CD4-positive, alpha-beta memory T cell (primary cell): ENCODE measurements at regions not wholly inside any gene's neighbourhood (a gene's known extent, or its start where the extent isn't known, plus 50 kb on each side); places are given as distances from the start of the nearest gene placed in this dataset.

Experiments used
- CTCF ChIA-PET: fragments of 350-600 bp; sonication (Branson Sonifier 250); formaldehyde crosslinking; loops from one replicate; lab custom pipeline; 2021; ENCODE audit warnings: inconsistent platforms; ENCODE audit not compliant: partially characterized antibody; lab: Charles Lee
- POLR2A ChIA-PET: fragments of 350-600 bp; sonication (Branson Sonifier 250); formaldehyde crosslinking; loops from one replicate; lab custom pipeline; 2021; ENCODE audit not compliant: partially characterized antibody; lab: Charles Lee
- DNase-seq, 5 donors: peaks; one replicate each; pipeline versions ENCODE4 v3.0.0 to v3.0.0-alpha.2; 2020 to 2022; ENCODE audit warnings: mixed read lengths in 1 of 5
- H3K27ac ChIP-seq: one replicate; pipeline ENCODE4 v1.7.0; 2013; ENCODE audit warnings: low read depth, low read length
- H3K27me3 ChIP-seq: 2 replicates; pipeline ENCODE4 v1.7.0; 2013; ENCODE audit warnings: mild to moderate bottlenecking, low read length, moderate library complexity; ENCODE audit not compliant: insufficient read depth
- H3K36me3 ChIP-seq: 2 replicates; pipeline ENCODE4 v1.7.0; 2013; ENCODE audit warnings: mild to moderate bottlenecking, low read length, moderate library complexity; ENCODE audit not compliant: insufficient read depth
- H3K4me1 ChIP-seq: 2 replicates; pipeline ENCODE4 v1.7.0; 2013; ENCODE audit warnings: mild to moderate bottlenecking, low read length, moderate library complexity; ENCODE audit not compliant: insufficient read depth
- H3K4me3 ChIP-seq, 2 donors: one replicate each; pipeline ENCODE4 v1.7.0; 2013; ENCODE audit warnings: low read length in 2 of 2, mild to moderate bottlenecking in 1 of 2
- H3K9me3 ChIP-seq, 2 donors: one replicate each; pipeline ENCODE4 v1.7.0; 2013; ENCODE audit warnings: low read length in 2 of 2, control low read depth in 1 of 2; ENCODE audit not compliant: control insufficient read depth in 1 of 2
- H3K27ac Mint-ChIP-seq, 7 donors: one replicate each; pipeline ENCODE4 v1.8.0; 2020 to 2021; ENCODE audit warnings: mixed read lengths in 7 of 7, mild to moderate bottlenecking in 6 of 7, inconsistent platforms in 3 of 7, moderate library complexity in 3 of 7
- H3K27me3 Mint-ChIP-seq, 2 donors: one replicate each; pipeline ENCODE4 v1.8.0; 2020 to 2021; ENCODE audit warnings: mixed read lengths in 2 of 2
- H3K36me3 Mint-ChIP-seq, 2 donors: one replicate each; pipeline ENCODE4 v1.8.0; 2020 to 2021; ENCODE audit warnings: mixed read lengths in 2 of 2, inconsistent platforms in 1 of 2, mild to moderate bottlenecking in 1 of 2
- H3K4me1 Mint-ChIP-seq, 4 donors: one replicate each; pipeline ENCODE4 v1.8.0; 2020 to 2021; ENCODE audit warnings: mixed read lengths in 4 of 4, mild to moderate bottlenecking in 1 of 4
- H3K4me3 Mint-ChIP-seq, 8 donors: one replicate each; pipeline ENCODE4 v1.8.0; 2020 to 2021; ENCODE audit warnings: mixed read lengths in 8 of 8, mild to moderate bottlenecking in 7 of 8, moderate library complexity in 6 of 8, inconsistent platforms in 3 of 8
- H3K9me3 Mint-ChIP-seq, 8 donors: one replicate each; pipeline ENCODE4 v1.8.0; 2020 to 2021; ENCODE audit warnings: mixed read lengths in 8 of 8, mild to moderate bottlenecking in 5 of 8, inconsistent platforms in 3 of 8, moderate library complexity in 1 of 8
- intact Hi-C: fragments of 100-400 bp; cut with micrococcal nuclease; formaldehyde crosslinking; loops from one replicate; pipeline ENCODE4 v1.15.1; 2023

DNA sequence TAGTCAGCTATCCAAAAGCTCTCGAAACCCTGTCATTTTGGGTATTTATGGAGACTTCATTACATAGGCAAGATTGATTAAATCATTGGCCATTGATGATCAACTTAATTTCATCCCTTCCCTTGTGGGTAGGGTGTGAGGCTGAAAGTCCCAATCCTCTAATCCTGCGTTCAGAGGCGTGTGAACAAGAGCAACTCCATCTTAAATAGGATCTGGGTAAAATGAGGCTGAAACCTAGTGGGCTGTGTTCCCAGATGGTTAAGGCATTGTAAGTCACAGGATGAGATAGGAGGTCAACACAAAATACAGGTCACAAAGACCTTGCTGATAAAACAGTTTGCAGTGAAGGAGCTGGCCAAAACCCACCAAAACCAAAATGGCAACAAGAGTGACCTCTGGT lies 641.7 kb upstream of the GJE1 start:
- Mint-ChIP-seq H3K9me3 (no peaks in the 10 kb centered on the region), H3K4me1 (peaks cover 5 to 13% (median 8%) of the 10 kb centered on the region in 4 donors), H3K4me3 (no peak overlapping the region), H3K36me3 (no peaks in the 10 kb centered on the region), H3K27me3 (no peaks in the 10 kb centered on the region), H3K27ac (no peak overlapping the region)
- Histone ChIP-seq H3K27me3 (no peaks in the 10 kb centered on the region), H3K9me3 (no peaks in the 10 kb centered on the region), H3K4me1 (no peaks in the 10 kb centered on the region), H3K4me3 (no peak overlapping the region), H3K27ac (no peak overlapping the region), H3K36me3 (no peaks in the 10 kb centered on the region)
- intact Hi-C loops: no loop called here
- no peak for DNase-seq
- ChIA-PET POLR2A (no interaction called here), CTCF (no interaction called here)

DNA sequence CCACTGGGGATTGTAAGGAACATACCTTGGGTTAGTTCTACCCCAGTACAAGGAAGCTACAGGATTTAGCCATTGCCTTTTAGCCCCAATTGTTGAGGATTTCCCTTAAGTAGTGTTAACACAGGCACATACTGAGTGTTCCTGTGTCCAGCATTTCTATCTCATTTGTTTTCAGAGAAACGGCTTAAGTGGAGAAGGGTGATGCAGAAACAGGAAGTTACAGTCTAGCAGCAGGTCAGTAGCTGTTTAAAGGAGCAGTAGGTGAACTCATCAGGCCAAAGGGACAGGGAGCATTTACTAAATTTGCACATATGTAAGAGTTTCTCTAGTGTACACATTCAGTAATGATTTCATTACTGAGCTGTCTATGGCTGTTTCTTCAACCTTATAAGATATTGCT lies 644.2 kb upstream of the GJE1 start:
- H3K36me3 ChIP-seq: no peaks in the 10 kb centered on the region
- Mint-ChIP-seq H3K27me3 (no peaks in the 10 kb centered on the region), H3K36me3 (no peaks in the 10 kb centered on the region), H3K4me3 (no peak overlapping the region), H3K9me3 (no peaks in the 10 kb centered on the region), H3K27ac (peak overlapping the region in 4 of 7 donors; percentile 23 to 82 (median 65)), H3K4me1 (peaks cover 22 to 37% (median 23%) of the 10 kb centered on the region in 4 donors)
- ChIA-PET CTCF (no interaction called here), POLR2A (no interaction called here)
- no peaks in the 10 kb centered on the region for H3K27me3 ChIP-seq
- intact Hi-C loops: loop anchor here (10.0 kb wide), 1 partner anchor 906 kb away; no protein-coding TSS in a partner anchor
- H3K4me3 ChIP-seq: no peak overlapping the region
- H3K4me1 ChIP-seq: peaks cover 19% of the 10 kb centered on the region
- no peak for DNase-seq
- no peaks in the 10 kb centered on the region for H3K9me3 ChIP-seq
- no peak overlapping the region for H3K27ac ChIP-seq

DNA sequence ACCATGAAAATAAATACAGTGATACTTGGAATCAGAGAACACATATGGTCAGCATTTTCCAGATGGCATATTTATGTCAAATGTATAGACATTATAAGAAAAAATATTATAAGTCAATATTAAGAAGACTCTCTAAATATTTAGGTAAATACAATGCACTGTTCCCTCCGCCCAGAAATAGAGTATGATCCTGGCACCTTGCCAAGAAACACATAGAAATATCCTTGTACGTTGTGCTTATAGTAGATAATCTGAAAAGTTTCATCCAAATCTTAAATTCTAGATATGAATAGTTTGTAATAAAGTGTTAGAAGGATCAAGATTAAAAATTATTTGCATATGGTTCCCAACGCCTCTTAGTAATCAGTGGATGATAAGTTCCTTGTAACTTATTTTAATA lies 645.8 kb upstream of the GJE1 start:
- no peaks in the 10 kb centered on the region for H3K27me3 Mint-ChIP-seq
- H3K4me1 Mint-ChIP-seq: peaks cover 30 to 50% (median 32%) of the 10 kb centered on the region in 4 donors
- Histone ChIP-seq H3K27ac (no peak overlapping the region), H3K36me3 (no peaks in the 10 kb centered on the region), H3K4me3 (no peak overlapping the region), H3K27me3 (no peaks in the 10 kb centered on the region), H3K9me3 (no peaks in the 10 kb centered on the region), H3K4me1 (peaks cover 30% of the 10 kb centered on the region)
- peak overlapping the region in 1 of 7 donors; percentile 32 for H3K27ac Mint-ChIP-seq
- no peaks in the 10 kb centered on the region for H3K36me3 Mint-ChIP-seq
- no peak for DNase-seq
- POLR2A ChIA-PET: no interaction called here
- intact Hi-C loops: loop anchor here (10.0 kb wide), 1 partner anchor 908 kb away; no protein-coding TSS in a partner anchor
- no peaks in the 10 kb centered on the region for H3K9me3 Mint-ChIP-seq
- CTCF ChIA-PET: no interaction called here
- H3K4me3 Mint-ChIP-seq: no peak overlapping the region

DNA sequence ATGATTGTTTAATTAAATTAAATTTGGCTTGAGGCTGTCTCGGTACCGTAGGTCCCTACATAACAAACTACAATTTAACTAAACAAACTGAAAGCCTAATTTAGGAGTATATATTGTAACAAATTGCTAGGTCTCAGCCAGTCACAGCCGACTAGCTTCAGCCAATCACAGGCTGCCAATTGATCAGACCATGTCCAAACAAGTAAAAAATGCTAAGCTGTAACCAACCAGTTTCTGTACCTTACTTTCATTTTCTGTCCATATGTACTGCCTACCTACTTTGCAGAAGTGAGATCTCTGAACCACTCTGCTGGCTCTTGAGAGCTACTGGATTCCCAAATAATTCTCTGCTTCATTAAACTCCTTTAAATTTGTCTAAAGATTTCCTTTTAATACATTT lies 648.0 kb upstream of the GJE1 start:
- Mint-ChIP-seq H3K4me3 (peak overlapping the region in 6 of 8 donors; percentile 6 to 89 (median 43)), H3K27me3 (no peaks in the 10 kb centered on the region), H3K9me3 (peaks cover 0 to 2% (median 0%) of the 10 kb centered on the region in 8 donors), H3K27ac (peak overlapping the region; percentile 82 to 95 (median 88)), H3K4me1 (peaks cover 30 to 50% (median 33%) of the 10 kb centered on the region in 4 donors), H3K36me3 (no peaks in the 10 kb centered on the region)
- H3K27ac ChIP-seq: no peak overlapping the region
- H3K4me3 ChIP-seq: peak overlapping the region in 1 of 2 donors; percentile 25
- no peaks in the 10 kb centered on the region for H3K27me3 ChIP-seq
- H3K36me3 ChIP-seq: no peaks in the 10 kb centered on the region
- peak in 4 of 5 donors; percentile 17 to 48 (median 26) for DNase-seq
- intact Hi-C loops: loop anchor here (5.0 to 10.0 kb wide), 2 partner anchors 157 to 910 kb away; no protein-coding TSS in a partner anchor
- CTCF ChIA-PET: interaction anchor here (1.4 kb wide), 1 partner anchor 11 kb away, joined by 4 read pairs; no protein-coding TSS in a partner anchor
- POLR2A ChIA-PET: no interaction called here
- no peaks in the 10 kb centered on the region for H3K9me3 ChIP-seq
- peaks cover 30% of the 10 kb centered on the region for H3K4me1 ChIP-seq

DNA sequence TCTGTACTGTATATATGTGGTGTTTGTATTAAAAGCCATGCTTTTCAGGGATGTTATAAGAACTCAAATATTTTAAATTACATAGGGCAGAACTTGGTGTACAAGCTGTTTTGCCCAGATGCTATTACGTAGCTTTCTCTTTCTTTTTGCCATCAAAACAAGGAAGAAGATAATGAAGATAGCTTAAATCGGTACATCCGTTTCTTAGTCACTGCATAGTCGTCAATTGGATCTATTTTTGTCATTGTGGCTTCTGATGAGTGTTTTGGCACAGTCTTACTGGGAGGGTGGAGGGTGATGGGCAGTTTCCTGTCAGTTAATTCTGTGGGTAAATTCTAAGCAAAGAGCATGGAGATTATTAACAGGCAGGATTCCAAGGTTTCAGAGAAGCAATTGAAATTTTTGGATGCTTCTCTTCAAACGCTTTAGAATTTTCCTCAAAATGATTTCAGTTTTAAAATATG lies 649.1 kb upstream of the GJE1 start:
- intact Hi-C loops: loop anchor here (1.0 to 10.0 kb wide), 6 partner anchors 19 to 911 kb away; partner anchors contain the start of genes NMBR and VTA1
- H3K27ac Mint-ChIP-seq: peak overlapping the region; percentile 82 to 96 (median 95)
- no peaks in the 10 kb centered on the region for H3K9me3 ChIP-seq
- ChIA-PET CTCF (interaction anchor here (0.8 to 1.9 kb wide), 5 partner anchors 9 to 81 kb away, joined by 3 to 11 read pairs (median 4); no protein-coding TSS in a partner anchor), POLR2A (interaction anchor here (0.6 to 1.4 kb wide), 7 partner anchors 12 to 1952 kb away, joined by 3 to 5 read pairs (median 3); no protein-coding TSS in a partner anchor)
- no peaks in the 10 kb centered on the region for H3K36me3 ChIP-seq
- H3K4me3 Mint-ChIP-seq: peak overlapping the region; percentile 76 to 94 (median 86)
- peaks cover 0 to 3% (median 0%) of the 10 kb centered on the region in 8 donors for H3K9me3 Mint-ChIP-seq
- no peaks in the 10 kb centered on the region for H3K36me3 Mint-ChIP-seq
- DNase-seq: peak; percentile 76 to 85 (median 83)
- H3K4me1 Mint-ChIP-seq: peaks cover 29 to 50% (median 32%) of the 10 kb centered on the region in 4 donors
- peaks cover 30% of the 10 kb centered on the region for H3K4me1 ChIP-seq
- no peaks in the 10 kb centered on the region for H3K27me3 Mint-ChIP-seq
- peak overlapping the region; percentile 72 for H3K27ac ChIP-seq
- H3K4me3 ChIP-seq: peak overlapping the region in 1 of 2 donors; percentile 8
- no peaks in the 10 kb centered on the region for H3K27me3 ChIP-seq

DNA sequence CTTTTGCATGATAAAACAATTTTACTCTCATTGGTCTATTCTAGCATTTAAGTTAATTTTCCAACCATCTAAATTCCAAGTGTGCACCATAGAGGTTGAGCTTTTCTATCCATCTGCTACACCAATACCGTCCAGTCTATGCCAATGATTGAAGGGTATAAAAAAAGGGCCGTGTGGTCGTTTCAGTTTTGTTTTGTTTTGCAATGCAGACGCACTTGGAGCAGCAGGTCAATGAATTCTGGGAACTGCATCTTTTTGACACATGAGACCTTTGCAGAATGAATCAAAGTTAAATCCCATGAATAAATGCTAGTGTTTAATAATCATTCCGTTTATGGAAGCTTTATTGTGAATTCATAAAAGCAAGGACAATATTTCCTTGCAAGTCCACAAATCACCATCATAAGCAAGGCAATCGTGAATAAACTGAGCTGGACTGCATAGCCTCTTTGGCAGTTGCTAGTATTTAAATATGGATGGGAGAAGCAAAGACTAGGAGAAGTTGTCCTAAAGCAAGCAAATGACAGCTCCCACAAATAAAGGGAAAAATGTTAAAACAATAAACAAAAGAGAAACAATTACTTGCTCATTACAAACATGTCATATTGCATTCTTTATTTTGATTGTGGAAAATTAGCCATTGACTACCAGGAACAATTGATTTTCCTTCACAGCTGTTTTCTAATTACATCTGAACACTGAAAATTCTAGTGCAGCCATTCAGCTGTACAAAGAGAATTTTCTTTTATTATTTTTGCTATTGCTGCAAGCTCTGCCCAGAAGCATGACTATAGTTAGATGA lies 649.7 kb upstream of the GJE1 start:
- intact Hi-C loops: loop anchor here (1.0 to 10.0 kb wide), 6 partner anchors 18 to 912 kb away; partner anchors contain the start of genes NMBR and VTA1
- peaks cover 23 to 46% (median 27%) of the 10 kb centered on the region in 4 donors for H3K4me1 Mint-ChIP-seq
- ChIA-PET POLR2A (interaction anchor here (0.6 to 1.4 kb wide), 7 partner anchors 13 to 1952 kb away, joined by 3 to 5 read pairs (median 3); no protein-coding TSS in a partner anchor), CTCF (interaction anchor here (1.2 to 1.9 kb wide), 3 partner anchors 8 to 81 kb away, joined by 3 to 11 read pairs (median 5); no protein-coding TSS in a partner anchor)
- H3K9me3 Mint-ChIP-seq: peaks cover 0 to 3% (median 0%) of the 10 kb centered on the region in 8 donors
- H3K9me3 ChIP-seq: no peaks in the 10 kb centered on the region
- no peaks in the 10 kb centered on the region for H3K36me3 Mint-ChIP-seq
- H3K27ac ChIP-seq: peak overlapping the region; percentile 72
- DNase-seq: peak in 2 of 5 donors; percentile 4 to 10
- H3K27me3 ChIP-seq: no peaks in the 10 kb centered on the region
- H3K4me3 ChIP-seq: peak overlapping the region in 1 of 2 donors; percentile 8
- peaks cover 30% of the 10 kb centered on the region for H3K4me1 ChIP-seq
- H3K36me3 ChIP-seq: no peaks in the 10 kb centered on the region
- H3K4me3 Mint-ChIP-seq: peak overlapping the region; percentile 76 to 94 (median 86)
- H3K27ac Mint-ChIP-seq: peak overlapping the region; percentile 82 to 96 (median 95)
- H3K27me3 Mint-ChIP-seq: no peaks in the 10 kb centered on the region

DNA sequence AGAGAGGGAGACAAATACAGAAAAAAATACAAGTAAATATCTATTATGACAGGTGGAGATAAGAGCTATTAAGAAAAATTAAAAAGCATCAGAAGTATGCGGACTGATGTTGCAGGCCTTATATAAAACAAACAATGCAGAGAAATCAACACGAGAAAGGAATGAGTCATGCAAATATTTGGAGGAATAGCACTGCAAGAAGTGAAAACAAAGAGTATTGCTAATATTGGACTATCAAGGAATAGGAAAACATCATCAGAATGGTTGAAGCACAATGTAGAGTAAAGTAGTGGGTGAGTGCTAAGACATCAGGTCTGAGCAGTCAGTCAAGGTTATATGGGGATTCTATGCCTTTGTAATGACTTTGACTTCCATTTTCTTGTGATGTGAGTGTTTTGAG lies 657.5 kb upstream of the GJE1 start:
- intact Hi-C loops: no loop called here
- H3K27me3 Mint-ChIP-seq: no peaks in the 10 kb centered on the region
- H3K4me3 Mint-ChIP-seq: no peak overlapping the region
- Histone ChIP-seq H3K9me3 (no peaks in the 10 kb centered on the region), H3K4me3 (no peak overlapping the region), H3K4me1 (no peaks in the 10 kb centered on the region), H3K36me3 (no peaks in the 10 kb centered on the region), H3K27me3 (no peaks in the 10 kb centered on the region), H3K27ac (no peak overlapping the region)
- H3K4me1 Mint-ChIP-seq: peaks cover 0 to 3% (median 0%) of the 10 kb centered on the region in 4 donors
- H3K9me3 Mint-ChIP-seq: peaks cover 0 to 9% (median 0%) of the 10 kb centered on the region in 8 donors
- DNase-seq: no peak
- H3K27ac Mint-ChIP-seq: no peak overlapping the region
- peaks cover 0 to 7% of the 10 kb centered on the region in 2 donors for H3K36me3 Mint-ChIP-seq
- POLR2A ChIA-PET: no interaction called here
- CTCF ChIA-PET: interaction anchor here (0.7 kb wide), 1 partner anchor 8 kb away, joined by 3 read pairs; no protein-coding TSS in a partner anchor
